SK-N-SH (cell line): ENCODE measurements at regions not wholly inside any gene's neighbourhood (a gene's known extent, or its start where the extent isn't known, plus 50 kb on each side); places are given as distances from the start of the nearest gene placed in this dataset.

ENCODE experiments used
- CTCF ChIA-PET: fragments of 300-600, 350-600 bp; formaldehyde crosslinking; extraction: SDS; loops from one replicate; lab custom pipeline; 2021; lab: Yijun Ruan, JAX
- POLR2A ChIA-PET: fragments of 350-600 bp; sonication (Branson Sonifier 250); formaldehyde crosslinking; extraction: SDS; loops from one replicate; lab custom pipeline; 2020; ENCODE audit warnings: antibody characterized with exemption, inconsistent platforms; lab: Yijun Ruan, JAX
- DNase-seq: peaks from one replicate; pipeline ENCODE4 v3.0.0; 2012
- H2AFZ ChIP-seq: fragments of 200-600 bp; sonication (generic); 2 replicates; pipeline ENCODE4 v1.8.1; 2016; ENCODE audit warnings: antibody characterized with exemption, mild to moderate bottlenecking, low read depth
- H3F3A ChIP-seq: fragments of 200-600 bp; sonication (generic); replicated peaks from 2 replicates; pipeline ENCODE3; 2016; ENCODE audit warnings: antibody characterized with exemption, mild to moderate bottlenecking; ENCODE audit not compliant: insufficient read depth
- H3K27ac ChIP-seq, 2 experiments: fragments of 200-500 bp in 1 of 2; fragments of 200-600 bp in 1 of 2; sonication (Bioruptor generic) in 1 of 2; sonication (generic), shearing (Covaris generic) in 1 of 2; 2 replicates each; pipeline versions ENCODE4 v1.5.1 to v1.6.1; 2014 to 2016; ENCODE audit warnings: low read depth in 2 of 2, inconsistent platforms in 1 of 2, low read length in 1 of 2, mild to moderate bottlenecking in 1 of 2, mixed read lengths in 1 of 2
- H3K27me3 ChIP-seq: fragments of 200-600 bp; sonication (generic), shearing (Covaris generic); 2 replicates; pipeline ENCODE4 v1.6.1; 2016; ENCODE audit warnings: mixed run types; ENCODE audit not compliant: insufficient read depth
- H3K36me3 ChIP-seq, 2 experiments: fragments of 200-500 bp in 1 of 2; fragments of 200-600 bp in 1 of 2; sonication (Bioruptor generic) in 1 of 2; sonication (generic) in 1 of 2; replicated peaks in 1 of 2; 2 replicates each; pipeline versions ENCODE3 to v1.5.1; 2014 to 2016; ENCODE audit warnings: low read length in 1 of 2, mild to moderate bottlenecking in 1 of 2; ENCODE audit not compliant: insufficient read depth in 2 of 2, control insufficient read depth in 1 of 2
- H3K4me1 ChIP-seq, 2 experiments: fragments of 200-500 bp in 1 of 2; fragments of 200-600 bp in 1 of 2; sonication (Bioruptor generic) in 1 of 2; sonication (generic), shearing (Covaris generic) in 1 of 2; 2 replicates each; pipeline versions ENCODE4 v1.5.1 to v1.6.1; 2014 to 2016; ENCODE audit warnings: low read depth in 1 of 2, low read length in 1 of 2, mixed run types in 1 of 2; ENCODE audit not compliant: insufficient read depth in 2 of 2, control insufficient read depth in 1 of 2
- H3K4me2 ChIP-seq: fragments of 200-600 bp; sonication (generic), shearing (Covaris generic); 2 replicates; pipeline ENCODE4 v1.6.1; 2017; ENCODE audit warnings: mixed run types
- H3K4me3 ChIP-seq, 2 experiments: fragments of 200-500 bp in 1 of 2; fragments of 200-600 bp in 1 of 2; sonication (Bioruptor generic) in 1 of 2; sonication (generic), shearing (Covaris generic) in 1 of 2; 2 replicates each; pipeline versions ENCODE4 v1.5.1 to v1.8.1; 2014 to 2016; ENCODE audit warnings: low read depth in 2 of 2, inconsistent platforms in 1 of 2, low read length in 1 of 2, mild to moderate bottlenecking in 1 of 2, mixed read lengths in 1 of 2, moderate library complexity in 1 of 2
- H3K79me2 ChIP-seq: fragments of 200-600 bp; sonication (generic); 2 replicates; pipeline ENCODE4 v1.8.1; 2017; ENCODE audit warnings: mild to moderate bottlenecking; ENCODE audit not compliant: insufficient read depth
- H3K9ac ChIP-seq: fragments of 200-600 bp; sonication (generic); 2 replicates; pipeline ENCODE4 v1.6.1; 2017; ENCODE audit warnings: mixed run types
- H3K9me2 ChIP-seq: fragments of 200-600 bp; sonication (generic); 2 replicates; pipeline ENCODE4 v1.6.1; 2017; ENCODE audit warnings: mixed run types
- H3K9me3 ChIP-seq: fragments of 200-600 bp; sonication (generic); 2 replicates; pipeline ENCODE4 v1.6.1; 2017; ENCODE audit warnings: mixed run types, mild to moderate bottlenecking, moderate library complexity
- H4K20me1 ChIP-seq: fragments of 200-600 bp; sonication (generic); 2 replicates; pipeline ENCODE4 v1.6.1; 2017; ENCODE audit warnings: mild to moderate bottlenecking, mixed run types; ENCODE audit not compliant: insufficient read depth
- CTCF ChIP-seq: fragments of 200-600 bp; sonication (generic); IDR thresholded peaks from 2 replicates; pipeline ENCODE4 v1.6.1; 2017; ENCODE audit warnings: antibody characterized with exemption, mild to moderate bottlenecking, moderate library complexity
- ELF1 ChIP-seq: IDR thresholded peaks from 2 replicates; pipeline ENCODE4 v1.4.0; 2012
- FOSL2 ChIP-seq: IDR thresholded peaks from 2 replicates; pipeline ENCODE4 v1.4.0; 2012; ENCODE audit warnings: low read depth, mild to moderate bottlenecking, moderate library complexity, borderline replicate concordance
- GABPA ChIP-seq: IDR thresholded peaks from 2 replicates; pipeline ENCODE4 v1.4.0; 2012; ENCODE audit warnings: low read depth, mild to moderate bottlenecking
- GATA2 ChIP-seq: sonication (generic); formaldehyde crosslinking; IDR thresholded peaks from 2 replicates; pipeline ENCODE4 v1.5.0; 2020; ENCODE audit warnings: mild to moderate bottlenecking, missing genetic modification reagents
- MXI1 ChIP-seq: IDR thresholded peaks from 2 replicates; pipeline ENCODE4 v1.6.1; 2012; ENCODE audit warnings: mild to moderate bottlenecking, low read depth, low read length, improper control_type of control experiment
- POLR2AphosphoS5 ChIP-seq: IDR thresholded peaks from 2 replicates; pipeline ENCODE4 v1.6.1; 2012; ENCODE audit warnings: low read depth, low read length
- REST ChIP-seq: IDR thresholded peaks from 2 replicates; pipeline ENCODE4 v1.6.1; 2012; ENCODE audit warnings: mild to moderate bottlenecking, low read depth, low read length, moderate library complexity
- SIN3A ChIP-seq: IDR thresholded peaks from 2 replicates; pipeline ENCODE4 v1.6.1; 2012; ENCODE audit warnings: low read depth, mild to moderate bottlenecking, low read length, moderate library complexity, borderline replicate concordance
- SMC3 ChIP-seq: IDR thresholded peaks from 2 replicates; pipeline ENCODE4 v1.6.1; 2012; ENCODE audit warnings: low read depth, low read length, improper control_type of control experiment
- TCF12 ChIP-seq: IDR thresholded peaks from 2 replicates; pipeline ENCODE4 v1.4.0; 2012
- USF2 ChIP-seq: fragments of 150-350 bp; IDR thresholded peaks from 2 replicates; pipeline ENCODE4 v1.6.1; 2017; ENCODE audit warnings: antibody characterized with exemption, low read length, low read depth, borderline replicate concordance
- WGBS: methylation state at CpG from one replicate; pipeline ENCODE4 v1.1.6; 2017; ENCODE audit warnings: low lambda C conversion rate; 5-methylcytosine and 5-hydroxymethylcytosine counted together
- TF ChIP-seq, protein P1 (sequence below): IDR thresholded peaks from 2 replicates; pipeline ENCODE4 v1.4.0; 2012; ENCODE audit warnings: low read depth, borderline replicate concordance

DNA sequence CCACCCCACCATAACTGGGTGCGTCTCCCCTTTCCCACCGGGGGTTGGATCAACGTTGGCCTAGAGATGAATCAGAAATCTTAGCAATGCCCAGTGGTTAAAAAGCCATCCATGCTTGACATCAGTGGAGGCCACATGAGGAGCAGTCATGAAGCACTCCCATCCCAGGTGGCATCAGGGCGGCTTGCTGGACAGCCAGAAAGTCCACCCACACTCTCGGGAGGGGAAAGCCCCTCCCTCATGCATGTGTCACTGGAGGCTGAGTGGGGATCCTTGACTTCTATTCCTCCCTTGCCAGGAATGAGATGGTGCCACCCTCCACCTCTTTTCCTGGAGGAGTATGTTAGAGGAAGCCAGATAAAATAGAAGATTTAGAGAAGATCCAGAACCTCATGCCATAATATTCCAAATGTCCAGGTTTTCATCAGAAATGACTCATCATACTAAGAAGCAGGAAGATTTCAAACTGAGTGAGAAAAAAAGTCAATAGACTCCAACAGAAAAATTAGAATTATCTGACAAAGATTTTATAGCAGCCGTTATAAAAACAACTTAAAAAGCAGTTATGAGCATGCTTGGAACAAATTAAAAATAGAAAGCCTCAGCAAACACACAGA lies 507.1 kb upstream of the ID2 start:
- H2AFZ ChIP-seq: no peak overlapping the region
- no peaks in the 10 kb centered on the region for H3K36me3 ChIP-seq
- no peak overlapping the region for H3K4me3 ChIP-seq
- DNase-seq: no peak
- CTCF ChIA-PET: interaction anchor here (0.6 kb wide), 1 partner anchor 872 kb away, joined by 3 read pairs; no protein-coding TSS in a partner anchor
- no peaks in the 10 kb centered on the region for H3K79me2 ChIP-seq
- H3K27me3 ChIP-seq: no peaks in the 10 kb centered on the region
- peaks cover 4 to 24% of the 10 kb centered on the region in 2 experiments for H3K4me1 ChIP-seq
- no peak overlapping the region for H3K9ac ChIP-seq
- peaks cover 14% of the 10 kb centered on the region for H3F3A ChIP-seq
- no peaks in the 10 kb centered on the region for H3K9me2 ChIP-seq
- no peak for TF ChIP-seq GABPA
- no peak for TF ChIP-seq POLR2AphosphoS5
- TF ChIP-seq SMC3: no peak
- TF ChIP-seq CTCF: no peak
- no peak for TF ChIP-seq USF2
- no peak for TF ChIP-seq GATA2 (CRISPR knock-in tag)
- 78% methylated on average over 6 of the region's 6 CpGs for WGBS
- no peak overlapping the region for H3K4me2 ChIP-seq
- POLR2A ChIA-PET: no interaction called here
- H3K27ac ChIP-seq: no peak overlapping the region
- H4K20me1 ChIP-seq: no peaks in the 10 kb centered on the region
- H3K9me3 ChIP-seq: no peaks in the 10 kb centered on the region

- H3K9me2 ChIP-seq: no peaks in the 10 kb centered on the region
- H3K9ac ChIP-seq: no peak overlapping the region
- H3K27me3 ChIP-seq: no peaks in the 10 kb centered on the region
- WGBS: 62% methylated on average over 2 of the region's 2 CpGs
- no peak overlapping the region for H3K4me2 ChIP-seq
- H2AFZ ChIP-seq: no peak overlapping the region
- no peak overlapping the region for H3K27ac ChIP-seq
- CTCF ChIA-PET: interaction anchor here (0.6 to 1.4 kb wide), 3 partner anchors 8 to 28 kb away, joined by 3 read pairs; no protein-coding TSS in a partner anchor
- TF ChIP-seq, protein P1, sequence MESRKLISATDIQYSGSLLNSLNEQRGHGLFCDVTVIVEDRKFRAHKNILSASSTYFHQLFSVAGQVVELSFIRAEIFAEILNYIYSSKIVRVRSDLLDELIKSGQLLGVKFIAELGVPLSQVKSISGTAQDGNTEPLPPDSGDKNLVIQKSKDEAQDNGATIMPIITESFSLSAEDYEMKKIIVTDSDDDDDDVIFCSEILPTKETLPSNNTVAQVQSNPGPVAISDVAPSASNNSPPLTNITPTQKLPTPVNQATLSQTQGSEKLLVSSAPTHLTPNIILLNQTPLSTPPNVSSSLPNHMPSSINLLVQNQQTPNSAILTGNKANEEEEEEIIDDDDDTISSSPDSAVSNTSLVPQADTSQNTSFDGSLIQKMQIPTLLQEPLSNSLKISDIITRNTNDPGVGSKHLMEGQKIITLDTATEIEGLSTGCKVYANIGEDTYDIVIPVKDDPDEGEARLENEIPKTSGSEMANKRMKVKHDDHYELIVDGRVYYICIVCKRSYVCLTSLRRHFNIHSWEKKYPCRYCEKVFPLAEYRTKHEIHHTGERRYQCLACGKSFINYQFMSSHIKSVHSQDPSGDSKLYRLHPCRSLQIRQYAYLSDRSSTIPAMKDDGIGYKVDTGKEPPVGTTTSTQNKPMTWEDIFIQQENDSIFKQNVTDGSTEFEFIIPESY: no peak
- no peak for TF ChIP-seq GATA2 (CRISPR knock-in tag)
- TF ChIP-seq MXI1: no peak
- no peak for TF ChIP-seq TCF12
- no peak for TF ChIP-seq REST
- no peak for TF ChIP-seq ELF1
- TF ChIP-seq USF2: no peak
- no peak for TF ChIP-seq SIN3A
- no peak for TF ChIP-seq FOSL2
- TF ChIP-seq, all 33 proteins: peak for 0
- Histone ChIP-seq H3F3A (no peaks in the 10 kb centered on the region), H4K20me1 (no peaks in the 10 kb centered on the region), H3K36me3 (no peaks in the 10 kb centered on the region), H3K4me3 (no peak overlapping the region), H3K79me2 (no peaks in the 10 kb centered on the region), H3K9me3 (no peaks in the 10 kb centered on the region), H3K4me1 (peaks cover 0 to 3% of the 10 kb centered on the region in 2 experiments; a peak in 1 of 4 replicates)
- no peak for DNase-seq
- POLR2A ChIA-PET: no interaction called here
These were observed 505.0 kb upstream of the ID2 start for GRCh38 chr2:8176887-8177286.
